Colonic mucosa (tissue), 4 donors: ENCODE measurements at regions not wholly inside any gene's neighbourhood (a gene's known extent, or its start where the extent isn't known, plus 50 kb on each side); places are given as distances from the start of the nearest gene placed in this dataset.

ENCODE experiments used
- DNase-seq: peaks from one replicate; pipeline ENCODE4 v3.0.0-alpha.2; 2020
- H3K27ac ChIP-seq: fragments of 200-600 bp; one replicate; pipeline ENCODE4 v1.8.0; 2021
- H3K27me3 ChIP-seq: fragments of 200-600 bp; one replicate; pipeline ENCODE4 v1.8.0; 2021
- H3K36me3 ChIP-seq: fragments of 200-600 bp; one replicate; pipeline ENCODE4 v1.8.0; 2021
- H3K4me1 ChIP-seq: fragments of 200-600 bp; one replicate; pipeline ENCODE4 v1.8.0; 2021; ENCODE audit warnings: mild to moderate bottlenecking
- H3K4me3 ChIP-seq: fragments of 200-600 bp; one replicate; pipeline ENCODE4 v1.8.0; 2021
- H3K9ac ChIP-seq, 2 donors: one replicate each; pipeline ENCODE4 v1.7.0; 2013; ENCODE audit warnings: control low read depth in 2 of 2, low read depth in 2 of 2, low read length in 2 of 2
- H3K9me3 ChIP-seq: fragments of 200-600 bp; one replicate; pipeline ENCODE4 v1.8.0; 2021
- CTCF ChIP-seq: fragments of 200-600 bp; IDR thresholded peaks from one replicate; pipeline ENCODE4 v1.8.0; 2022; ENCODE audit warnings: antibody characterized with exemption, mild to moderate bottlenecking
- intact Hi-C: fragments of 100-400 bp; cut with DNase I; formaldehyde crosslinking; loops from one replicate; pipeline ENCODE4 v1.14.1; 2022
- donor health status: healthy.
- donor health status: DM: no; HTN: no; CAD: no.
- donor health status: DM: no; HTN: no; CAD: no.

GRCh38 chr10:30546511-30546910 is 83.0 kb downstream of the LYZL2 start:
- H3K9ac ChIP-seq = no peak overlapping the region
- no peak overlapping the region for H3K27ac ChIP-seq
- no peaks in the 10 kb centered on the region for H3K36me3 ChIP-seq
- DNase-seq = no peak
- intact Hi-C loops = no loop called here
- H3K4me1 ChIP-seq = no peaks in the 10 kb centered on the region
- no peak for TF ChIP-seq CTCF
- H3K4me3 ChIP-seq = no peak overlapping the region
- H3K27me3 ChIP-seq = no peaks in the 10 kb centered on the region
- H3K9me3 ChIP-seq = no peaks in the 10 kb centered on the region

- TF ChIP-seq CTCF = no peak
- no peaks in the 10 kb centered on the region for H3K9me3 ChIP-seq
- no peak for DNase-seq
- H3K27ac ChIP-seq = no peak overlapping the region
- H3K36me3 ChIP-seq = no peaks in the 10 kb centered on the region
- intact Hi-C loops = no loop called here
- no peaks in the 10 kb centered on the region for H3K27me3 ChIP-seq
- H3K9ac ChIP-seq = no peak overlapping the region
- no peak overlapping the region for H3K4me3 ChIP-seq
- no peaks in the 10 kb centered on the region for H3K4me1 ChIP-seq
Observed at GRCh38 chr10:30542895-30543288, 86.7 kb downstream of the LYZL2 start.

GRCh38 chr10:30542001-30542894 is 87.3 kb downstream of the LYZL2 start:
- Histone ChIP-seq H3K4me1 (no peaks in the 10 kb centered on the region), H3K36me3 (no peaks in the 10 kb centered on the region), H3K27me3 (no peaks in the 10 kb centered on the region), H3K27ac (no peak overlapping the region), H3K9me3 (no peaks in the 10 kb centered on the region), H3K4me3 (no peak overlapping the region), H3K9ac (no peak overlapping the region)
- no peak for DNase-seq
- intact Hi-C loops = no loop called here
- no peak for TF ChIP-seq CTCF

- TF ChIP-seq CTCF = no peak
- Histone ChIP-seq H3K4me1 (no peaks in the 10 kb centered on the region), H3K4me3 (no peak overlapping the region), H3K27me3 (no peaks in the 10 kb centered on the region), H3K27ac (no peak overlapping the region), H3K9me3 (no peaks in the 10 kb centered on the region), H3K36me3 (no peaks in the 10 kb centered on the region), H3K9ac (no peak overlapping the region)
- no peak for DNase-seq
- intact Hi-C loops = no loop called here
Observed at GRCh38 chr10:30540276-30540675, 89.3 kb downstream of the LYZL2 start.

GRCh38 chr10:30538086-30538485 is 91.5 kb downstream of the LYZL2 start:
- Histone ChIP-seq H3K9ac (no peak overlapping the region), H3K27me3 (no peaks in the 10 kb centered on the region), H3K4me1 (no peaks in the 10 kb centered on the region), H3K4me3 (no peak overlapping the region), H3K36me3 (no peaks in the 10 kb centered on the region), H3K9me3 (no peaks in the 10 kb centered on the region), H3K27ac (no peak overlapping the region)
- TF ChIP-seq CTCF = no peak
- intact Hi-C loops = loop anchor here (10.0 kb wide), 1 partner anchor 47 kb away; no protein-coding TSS in a partner anchor
- DNase-seq = no peak
